HG03457 (cell line): ENCODE measurements at regions not wholly inside any gene's neighbourhood (a gene's known extent, or its start where the extent isn't known, plus 50 kb on each side); places are given as distances from the start of the nearest gene placed in this dataset.
"Not testable (repeated sequence)": the region's sequence is repeated elsewhere in the genome, so short reads cannot be mapped to it uniquely, and the experiment has no call there.

Experiments
- ATAC-seq: cut with Tn5 transposase; IDR thresholded peaks from one replicate; pipeline ENCODE4 v1.9.1; 2021; ENCODE audit warnings: moderate number of reproducible peaks; ENCODE audit not compliant: unreplicated experiment

- no peak for ATAC-seq
Observed at GRCh38 chr18:70705831-70706416, 417.1 kb downstream of the SOCS6 start.

GRCh38 chr18:70700496-70700895, 411.7 kb downstream of the SOCS6 start:
- ATAC-seq = no peak

GRCh38 chr18:70698574-70698973, 409.7 kb downstream of the SOCS6 start:
- ATAC-seq = no peak

- ATAC-seq = no peak
Observed at GRCh38 chr18:70693246-70693645, 404.4 kb downstream of the SOCS6 start.

- not testable (repeated sequence) for ATAC-seq
Observed at GRCh38 chr18:70689765-70690164, 400.9 kb downstream of the SOCS6 start.

- ATAC-seq = no peak
Observed at GRCh38 chr18:70688286-70688685, 399.4 kb downstream of the SOCS6 start.

- ATAC-seq = no peak
Observed at GRCh38 chr18:70684821-70685220, 396.0 kb downstream of the SOCS6 start.

- no peak for ATAC-seq
Observed at GRCh38 chr18:70683263-70683662, 394.4 kb downstream of the SOCS6 start.

GRCh38 chr18:70674896-70675295, 386.1 kb downstream of the SOCS6 start:
- ATAC-seq = no peak

- ATAC-seq = no peak
Observed at GRCh38 chr18:70673831-70674230, 385.0 kb downstream of the SOCS6 start.

GRCh38 chr18:70672581-70672980, 383.7 kb downstream of the SOCS6 start:
- ATAC-seq = no peak

GRCh38 chr18:70671889-70672565, 383.2 kb downstream of the SOCS6 start:
- ATAC-seq = no peak

- ATAC-seq = no peak
Observed at GRCh38 chr18:70666936-70667335, 378.1 kb downstream of the SOCS6 start.

GRCh38 chr18:70663141-70663540, 374.3 kb downstream of the SOCS6 start:
- no peak for ATAC-seq

GRCh38 chr18:70662588-70662987, 373.7 kb downstream of the SOCS6 start:
- ATAC-seq = no peak

- ATAC-seq = no peak
Observed at GRCh38 chr18:70659036-70659925, 370.4 kb downstream of the SOCS6 start.

GRCh38 chr18:70653671-70654070, 364.8 kb downstream of the SOCS6 start:
- no peak for ATAC-seq

- no peak for ATAC-seq
Observed at GRCh38 chr18:70650878-70651277, 362.0 kb downstream of the SOCS6 start.

GRCh38 chr18:70649683-70650082, 360.8 kb downstream of the SOCS6 start:
- ATAC-seq = no peak

GRCh38 chr18:70645971-70646370, 357.1 kb downstream of the SOCS6 start:
- ATAC-seq = no peak

- ATAC-seq = no peak
Observed at GRCh38 chr18:70643812-70644211, 355.0 kb downstream of the SOCS6 start.
